NCI-H345 (cell line): ENCODE measurements at regions not wholly inside any gene's neighbourhood (a gene's known extent, or its start where the extent isn't known, plus 50 kb on each side); places are given as distances from the start of the nearest gene placed in this dataset.
"Not testable (repeated sequence)": the region's sequence is repeated elsewhere in the genome, so short reads cannot be mapped to it uniquely, and the experiment has no call there.

Source experiments
- DNase-seq: peaks from one replicate; lab custom pipeline; 2025; lab: John Stamatoyannopoulos, UW

DNA sequence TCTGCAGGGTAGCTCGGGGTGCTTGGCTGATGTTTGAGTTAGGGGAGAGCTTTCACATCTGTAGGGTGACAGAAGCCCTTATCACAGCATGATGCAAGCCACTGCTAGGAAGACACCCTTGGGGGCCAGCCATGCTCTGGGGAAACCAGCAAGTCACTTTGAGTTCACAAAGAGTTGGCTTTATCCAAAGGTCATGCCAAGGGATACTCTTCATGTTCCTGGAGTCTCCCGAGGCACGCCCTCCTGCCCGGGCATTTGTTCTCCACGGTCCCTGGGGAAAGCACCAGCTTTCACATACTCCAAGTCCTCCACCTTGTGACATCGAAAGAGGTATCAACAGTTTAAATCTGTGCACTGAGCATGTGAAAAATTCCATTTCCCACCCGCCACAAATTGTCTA, 227.7 kb downstream of the VAPA start:
- DNase-seq: no peak

DNA sequence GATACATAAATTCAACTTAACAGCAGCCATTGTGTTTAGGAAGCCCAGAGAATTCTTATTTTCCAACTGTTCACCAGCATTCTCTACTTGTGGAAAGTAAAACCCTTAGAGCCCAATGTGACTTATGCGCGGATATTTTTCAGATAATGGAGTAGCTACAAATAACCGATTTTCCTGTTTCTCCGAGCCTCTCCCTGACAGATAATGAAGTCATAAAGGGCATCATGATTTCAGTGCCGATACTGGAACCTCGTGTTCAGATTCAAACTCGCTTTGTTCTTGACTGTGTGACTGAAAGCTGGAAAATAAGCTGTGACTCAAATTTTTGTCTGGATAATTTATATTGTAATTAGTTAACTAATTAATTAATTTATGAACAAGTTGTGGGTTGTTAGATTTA, 228.2 kb downstream of the VAPA start:
- no peak for DNase-seq

DNA sequence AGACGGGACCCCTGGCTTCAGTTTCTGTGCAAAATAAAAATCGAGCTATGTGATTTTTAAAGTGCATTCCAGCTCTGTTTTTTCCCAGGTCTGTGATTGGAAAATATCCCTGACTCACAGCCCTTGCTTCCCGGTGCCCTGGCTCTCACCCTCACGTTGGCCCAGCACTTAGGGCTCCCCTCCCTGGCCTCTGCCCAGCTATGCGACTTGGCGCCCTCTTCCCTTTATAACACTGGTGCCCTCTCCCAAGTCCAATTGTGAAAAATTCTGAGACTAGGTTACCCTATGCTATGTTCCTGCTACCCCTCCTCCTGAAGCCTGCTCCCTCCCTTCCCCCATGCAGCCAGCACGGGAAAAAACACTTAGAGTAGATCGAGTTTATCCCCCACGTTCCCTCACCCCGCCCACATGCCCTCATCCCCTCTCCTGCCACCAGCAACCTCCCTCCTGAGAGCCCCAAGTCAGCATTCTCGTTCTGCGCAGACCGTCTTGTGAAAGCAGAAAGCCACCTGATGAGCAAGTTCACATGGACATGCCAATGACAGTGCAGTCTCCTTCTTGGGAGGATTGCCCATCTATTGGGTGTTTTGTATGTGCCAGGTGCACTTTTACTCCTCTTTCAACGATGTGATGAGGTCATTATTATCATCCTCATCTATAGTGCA, 228.8 kb downstream of the VAPA start:
- DNase-seq: no peak

DNA sequence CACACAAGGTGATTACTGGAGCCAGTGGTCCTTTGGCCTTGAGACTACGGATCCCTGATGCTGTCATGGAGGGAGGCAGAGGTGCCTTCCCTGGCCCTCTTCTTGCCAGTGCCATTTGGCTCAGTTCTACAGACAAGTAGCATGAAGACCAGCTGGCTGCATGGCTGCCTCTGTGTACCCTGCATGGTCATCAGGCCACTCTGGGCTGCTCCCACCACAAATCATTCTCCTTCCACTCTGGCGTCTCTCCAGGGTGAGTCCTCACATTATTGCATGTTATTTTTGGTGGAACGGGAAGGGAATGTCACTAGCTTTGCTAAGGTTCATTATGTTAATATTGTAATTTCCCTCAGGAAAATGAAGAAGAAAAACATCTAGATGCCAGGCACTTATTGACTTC, 229.8 kb downstream of the VAPA start:
- DNase-seq: no peak

- no peak for DNase-seq
Measured at GRCh38 chr18:10145546-10145945, 231.7 kb downstream of the VAPA start.

DNA sequence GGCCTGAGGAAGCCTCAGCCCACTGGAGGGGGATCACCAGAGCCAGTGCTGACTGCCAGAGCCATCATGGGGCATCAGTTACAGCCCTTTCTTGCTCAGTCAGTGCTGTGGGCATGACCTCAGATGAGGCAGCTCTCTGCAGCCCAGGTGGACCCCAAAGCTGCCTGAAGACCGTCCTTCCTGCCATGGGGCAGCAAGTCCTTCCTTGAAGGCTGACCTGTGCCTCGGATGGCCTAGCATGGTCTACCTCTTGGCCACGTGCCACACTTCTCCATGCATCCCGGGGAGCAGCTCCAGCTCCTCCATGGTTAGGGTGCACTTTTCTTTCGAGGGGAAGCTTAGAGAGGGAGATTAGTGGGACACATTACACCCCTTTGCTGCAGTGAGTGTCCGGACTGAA, 233.4 kb downstream of the VAPA start:
- DNase-seq: no peak

- DNase-seq: no peak
Measured at GRCh38 chr18:10147752-10148151, 233.9 kb downstream of the VAPA start.

GRCh38 chr18:10148189-10148929, 234.5 kb downstream of the VAPA start:
- no peak for DNase-seq

DNA sequence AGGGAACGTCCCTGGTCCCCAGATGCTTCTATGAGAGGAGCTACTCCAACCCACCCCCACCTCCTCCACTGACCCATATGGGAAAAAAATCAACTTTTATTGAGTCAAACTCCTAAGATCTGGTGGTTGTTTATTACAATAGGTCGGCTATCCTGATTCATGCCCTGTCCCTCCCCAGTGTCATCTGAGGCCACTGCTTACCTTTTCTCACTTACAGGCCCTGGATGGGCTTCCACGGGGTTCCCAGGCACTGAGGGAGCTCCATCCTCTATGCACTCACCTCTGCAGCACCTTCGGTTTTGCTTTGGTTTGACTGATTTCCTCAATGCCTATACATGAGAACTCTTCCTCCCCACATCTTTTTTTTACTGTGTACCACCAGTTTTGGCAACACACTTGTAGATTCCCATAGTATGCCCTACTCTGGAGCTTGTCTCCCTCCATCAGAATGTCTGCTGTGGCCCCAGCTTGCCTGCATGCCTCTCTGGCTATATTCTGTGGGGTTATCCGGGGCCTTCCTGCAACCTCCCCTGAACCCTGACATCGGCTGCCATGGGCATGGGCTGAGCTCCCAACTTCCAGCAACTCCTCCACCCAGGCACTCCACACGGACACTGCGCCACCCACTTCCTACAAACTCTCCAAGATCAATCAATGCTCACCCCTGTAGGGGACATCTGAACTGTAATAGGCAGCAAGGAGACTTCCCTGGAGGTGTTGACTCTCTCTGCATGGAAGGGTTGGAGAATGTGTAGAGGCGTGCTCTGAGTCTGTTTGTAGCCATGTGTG, 236.1 kb downstream of the VAPA start:
- DNase-seq: no peak

DNA sequence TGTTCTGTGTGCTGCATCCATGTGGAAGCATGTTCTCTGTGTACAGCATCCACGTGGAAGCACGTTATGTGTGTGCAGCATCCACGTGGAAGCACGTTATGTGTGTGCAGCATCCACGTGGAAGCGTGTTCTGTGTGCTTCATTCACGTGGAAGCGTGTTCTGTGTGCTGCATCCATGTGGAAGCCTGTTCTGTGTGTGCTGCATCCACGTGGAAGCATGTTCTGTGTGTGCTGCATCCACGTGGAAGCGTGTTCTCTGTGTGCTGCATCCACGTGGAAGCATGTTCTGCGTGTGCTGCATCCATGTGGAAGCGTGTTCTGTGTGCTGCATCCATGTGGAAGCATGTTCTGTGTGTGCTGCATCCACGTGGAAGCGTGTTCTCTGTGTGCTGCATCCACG, 236.8 kb downstream of the VAPA start:
- not testable (repeated sequence) for DNase-seq

DNA sequence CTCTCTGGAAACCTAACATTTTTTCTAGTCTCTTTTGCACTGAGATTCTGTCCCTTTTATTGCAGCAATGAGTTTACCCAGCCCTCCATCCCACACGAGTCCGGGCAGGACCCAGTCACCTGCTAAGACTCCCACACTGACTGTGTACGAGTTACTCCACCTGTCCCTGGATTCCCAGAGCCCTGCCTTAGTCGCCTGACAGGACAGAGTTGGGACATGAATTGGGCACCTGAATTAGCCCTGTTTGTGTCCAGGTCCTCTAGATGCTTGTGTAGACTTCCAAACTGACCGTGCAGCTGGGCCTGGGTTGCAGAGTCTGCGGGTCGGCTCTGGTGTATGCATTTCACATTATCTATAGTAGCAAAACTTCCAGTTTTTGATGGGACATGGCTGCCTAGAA, 238.7 kb downstream of the VAPA start:
- DNase-seq: no peak

DNA sequence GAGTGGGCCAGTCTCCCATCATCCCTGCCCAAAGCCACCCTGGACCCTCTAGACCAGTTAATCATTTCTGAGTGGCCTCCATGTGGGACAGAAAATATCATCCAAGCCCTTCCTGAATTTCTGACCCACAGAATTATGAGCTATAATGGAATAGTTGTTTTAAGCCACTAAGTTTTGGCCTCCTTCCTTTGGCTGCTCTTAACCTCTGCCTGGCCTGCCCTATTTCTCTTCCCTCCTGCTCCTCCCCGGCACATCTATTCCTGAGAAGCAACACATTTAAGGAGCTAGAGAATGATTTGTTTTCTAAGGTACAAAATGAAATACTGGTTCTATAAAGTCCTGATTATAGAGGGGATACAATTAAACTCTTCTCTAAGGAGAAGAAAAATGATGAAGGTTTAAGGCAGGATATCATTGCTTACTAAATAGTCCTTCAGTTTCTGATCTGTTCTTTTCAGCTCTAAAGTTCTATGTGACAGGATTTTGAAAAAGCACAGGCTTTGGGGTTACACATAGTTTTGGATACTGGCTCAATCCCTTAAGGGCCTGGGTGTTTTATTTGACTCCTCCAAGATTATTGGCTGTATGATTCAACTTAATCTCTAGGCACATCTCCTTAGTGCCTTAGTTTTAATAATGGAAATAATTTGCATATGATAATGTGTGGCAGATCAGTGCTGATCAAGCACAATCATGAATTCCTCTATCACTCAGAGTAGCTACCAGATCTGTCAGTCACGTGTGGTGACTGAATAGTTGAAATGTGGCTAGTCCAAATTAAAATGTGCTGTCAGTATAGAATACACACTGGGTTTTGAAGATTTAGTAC, 240.3 kb downstream of the VAPA start:
- DNase-seq: no peak

DNA sequence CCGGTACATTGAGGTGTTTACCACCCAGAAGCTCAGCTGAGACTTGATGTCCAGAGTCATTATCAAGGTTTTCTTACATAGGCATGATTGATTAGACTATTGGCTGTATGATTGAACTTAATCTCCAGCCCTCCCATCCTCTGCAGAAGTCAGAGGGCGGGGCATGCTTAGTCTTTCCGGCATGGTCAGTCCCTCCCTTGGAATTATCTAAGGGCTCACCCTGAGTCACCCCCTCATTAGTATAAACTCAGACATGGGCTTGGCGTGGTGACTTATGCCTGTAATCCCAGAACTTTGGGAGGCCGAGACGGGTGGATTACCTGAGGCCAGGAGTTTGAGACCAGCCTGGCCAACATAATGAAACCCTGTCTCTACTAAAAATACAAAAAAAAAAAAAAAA, 243.9 kb downstream of the VAPA start:
- no peak for DNase-seq

GRCh38 chr18:10160251-10160650, 246.4 kb downstream of the VAPA start:
- DNase-seq: no peak

DNA sequence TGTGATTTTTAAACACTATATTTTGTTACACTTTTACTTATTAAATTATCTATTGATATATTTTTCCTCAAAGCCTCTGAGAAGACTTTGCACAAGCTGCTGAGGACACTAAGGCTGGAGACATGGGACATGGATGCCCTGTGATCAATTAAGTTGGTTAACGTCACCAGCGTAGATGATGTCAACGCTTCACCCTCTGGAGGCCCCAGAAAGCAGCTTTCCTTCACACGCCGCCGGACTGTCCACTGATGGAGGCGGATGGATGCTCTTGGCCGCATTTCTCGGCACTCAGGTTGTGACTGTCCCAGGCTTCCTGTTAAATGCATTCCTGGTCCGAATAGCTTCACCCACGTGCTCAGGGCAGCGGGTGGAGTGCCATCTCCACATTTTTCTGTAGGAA, 247.5 kb downstream of the VAPA start:
- DNase-seq: no peak

DNA sequence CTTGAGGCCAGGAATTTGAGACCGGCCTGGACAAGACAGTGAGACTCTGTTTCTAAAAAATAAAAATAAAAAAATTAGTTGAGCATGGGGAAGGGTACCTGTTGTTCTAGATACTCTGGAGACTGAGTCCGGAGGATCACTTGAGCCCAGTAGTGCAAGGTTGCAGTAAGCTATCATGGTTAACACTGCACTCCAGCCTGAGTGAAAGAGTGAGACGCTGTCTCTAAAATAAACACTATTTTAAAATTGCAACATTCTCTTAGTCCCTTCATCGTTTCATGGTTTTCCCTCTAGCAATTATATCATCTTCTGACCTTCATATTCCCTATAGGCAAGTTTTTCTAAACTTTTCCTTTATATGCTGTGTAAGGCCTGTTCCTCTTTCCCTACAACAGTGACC, 248.5 kb downstream of the VAPA start:
- no peak for DNase-seq

DNA sequence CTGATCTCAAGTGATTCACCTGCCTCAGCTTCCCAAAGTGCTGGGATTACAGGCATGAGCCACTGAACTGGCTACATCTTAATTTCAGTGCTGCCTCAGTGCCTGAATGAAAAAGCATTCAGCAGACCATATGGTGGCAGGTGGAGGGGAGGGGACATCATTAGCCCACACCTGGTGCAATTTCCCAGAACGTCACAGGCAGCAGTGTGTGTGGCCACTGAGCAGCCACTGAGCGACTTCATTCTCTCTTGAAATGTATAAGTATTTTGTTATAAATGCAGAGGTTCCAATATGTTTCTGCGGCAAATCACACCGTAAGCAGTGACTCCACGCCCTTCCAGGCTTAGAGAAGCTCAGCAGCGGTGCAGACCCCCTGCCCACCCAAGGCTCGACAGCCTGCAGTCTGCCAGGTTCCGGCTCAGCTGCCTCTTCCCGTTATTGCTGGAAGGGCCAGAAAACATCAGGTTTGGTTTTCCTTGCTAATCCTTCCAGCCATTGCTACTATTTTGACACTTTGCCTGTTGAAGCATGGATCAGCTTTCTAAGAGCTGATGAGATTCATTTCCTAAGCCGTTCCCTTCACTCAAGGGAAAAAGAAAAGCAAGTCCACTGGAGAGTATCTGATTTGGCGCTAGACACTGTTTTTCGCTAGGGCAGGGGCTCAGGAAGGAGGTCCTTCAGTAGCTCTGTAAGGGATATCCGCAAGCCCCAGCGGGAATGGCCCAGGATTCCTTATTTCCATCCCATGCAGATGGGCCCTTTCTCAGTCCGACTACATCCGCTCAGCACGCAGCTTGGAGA, 250.7 kb downstream of the VAPA start:
- DNase-seq: peak; percentile 15

- no peak for DNase-seq
Measured at GRCh38 chr18:10166164-10166807, 252.5 kb downstream of the VAPA start.

- DNase-seq: no peak
Measured at GRCh38 chr18:10167759-10168158, 253.9 kb downstream of the VAPA start.

DNA sequence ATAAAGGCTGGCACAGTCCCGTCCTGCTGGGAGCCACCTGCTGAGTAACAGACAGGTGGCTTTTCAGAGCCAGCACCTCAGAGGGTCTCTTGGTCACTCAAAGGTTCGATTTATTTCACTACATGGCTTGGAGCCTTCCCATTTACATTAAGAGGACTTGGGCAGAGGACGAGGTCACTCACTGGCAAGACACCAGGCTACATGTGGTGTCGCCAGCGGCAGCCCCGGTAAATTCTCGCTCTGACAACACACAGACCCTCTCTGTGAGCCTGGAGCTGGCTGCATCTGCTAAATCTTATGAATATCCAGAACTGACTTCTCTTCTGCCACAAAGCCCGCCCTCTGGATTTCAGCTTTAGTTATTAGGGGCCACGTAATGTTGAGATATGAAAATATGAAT, 254.7 kb downstream of the VAPA start:
- DNase-seq: peak; percentile 57

DNA sequence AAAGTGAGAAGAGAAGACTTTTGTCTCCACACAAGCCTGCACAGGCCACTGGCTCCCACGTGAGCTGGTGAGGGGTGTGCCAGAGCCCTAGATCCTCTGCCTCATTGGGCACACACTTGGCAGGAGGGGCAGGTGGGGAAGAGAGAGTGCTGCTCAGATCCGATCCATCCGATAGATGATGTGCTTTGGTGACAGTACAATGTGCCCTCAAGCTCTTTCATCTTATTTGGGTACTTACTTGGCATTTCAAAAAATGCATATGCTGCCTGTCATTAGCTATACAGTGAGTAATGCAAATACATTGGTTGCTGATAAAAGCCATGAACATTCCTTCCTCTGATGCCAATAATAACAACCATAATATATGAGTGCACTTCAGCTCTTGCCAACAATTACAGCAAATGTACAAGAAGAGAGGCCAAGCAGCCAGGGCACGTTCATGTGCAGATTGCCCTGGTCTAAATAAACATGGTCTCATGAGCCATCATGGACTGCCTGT, 255.3 kb downstream of the VAPA start:
- DNase-seq: peak; percentile 67
